Lower lobe of right lung (tissue), 2 donors: ENCODE measurements at regions not wholly inside any gene's neighbourhood (a gene's known extent, or its start where the extent isn't known, plus 50 kb on each side); places are given as distances from the start of the nearest gene placed in this dataset.

Experiments used
- ATAC-seq, 2 donors: fragments of 200-7000 bp; cut with Tn5 transposase; one replicate each; pipeline ENCODE4 v1.9.1; 2020 to 2022; ENCODE audit warnings: mild to moderate bottlenecking in 2 of 2, moderate library complexity in 2 of 2
- DNase-seq: peaks from one replicate; pipeline ENCODE4 v3.0.0-alpha.2; 2020
- H3K27ac ChIP-seq: fragments of 200-600 bp; one replicate; pipeline ENCODE4 v1.8.0; 2022
- H3K27me3 ChIP-seq: fragments of 200-600 bp; one replicate; pipeline ENCODE4 v1.8.0; 2022; ENCODE audit warnings: low read depth
- H3K36me3 ChIP-seq: fragments of 200-600 bp; one replicate; pipeline ENCODE4 v1.8.0; 2022; ENCODE audit warnings: mild to moderate bottlenecking
- H3K4me1 ChIP-seq: fragments of 200-600 bp; one replicate; pipeline ENCODE4 v1.8.0; 2022
- H3K4me3 ChIP-seq: fragments of 200-600 bp; one replicate; pipeline ENCODE4 v1.8.0; 2022; ENCODE audit warnings: mild to moderate bottlenecking
- H3K9me3 ChIP-seq: fragments of 200-600 bp; one replicate; pipeline ENCODE4 v1.8.0; 2022
- CTCF ChIP-seq: fragments of 200-600 bp; IDR thresholded peaks from one replicate; pipeline ENCODE4 v1.8.0; 2022; ENCODE audit warnings: antibody characterized with exemption, mild to moderate bottlenecking
- intact Hi-C: fragments of 100-400 bp; cut with DNase I; formaldehyde crosslinking; loops from one replicate; pipeline ENCODE4 v1.11.0; 2022
- donor health status: DM: no; HTN: yes; CAD: no; lungs with severe emphysema.

DNA sequence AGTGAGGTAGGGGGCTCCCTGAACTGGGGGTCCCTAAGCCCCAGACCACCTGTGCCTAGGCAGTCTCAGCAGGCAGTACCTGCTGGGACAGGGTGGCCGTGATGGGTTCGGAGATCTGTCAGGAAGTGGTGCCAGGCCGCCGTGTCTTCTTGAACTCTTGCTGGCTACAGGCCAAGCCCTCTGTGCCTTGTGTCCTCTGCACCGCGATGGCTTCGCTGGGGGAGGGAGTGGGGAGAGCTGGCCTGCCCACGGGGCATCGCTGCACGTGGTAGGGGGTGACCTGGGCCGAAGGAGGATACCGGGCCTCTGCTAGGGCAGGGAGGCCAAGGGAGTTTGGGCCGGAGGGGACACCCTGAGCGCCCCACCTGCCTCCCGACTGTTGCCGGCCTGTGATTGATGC is 96.7 kb upstream of the NKX1-1 start:
- Histone ChIP-seq H3K27me3 (peaks cover 22% of the 10 kb centered on the region), H3K4me1 (no peaks in the 10 kb centered on the region)
- ATAC-seq, result no peak

GRCh38 chr4:1502501-1502886 is 96.3 kb upstream of the NKX1-1 start:
- no peak overlapping the region for H3K27ac ChIP-seq
- no peaks in the 10 kb centered on the region for H3K36me3 ChIP-seq
- H3K4me3 ChIP-seq, result no peak overlapping the region
- no peak for ATAC-seq
- H3K4me1 ChIP-seq, result no peaks in the 10 kb centered on the region
- DNase-seq, result peak; percentile 42
- H3K9me3 ChIP-seq, result no peaks in the 10 kb centered on the region
- intact Hi-C loops, result no loop called here
- peaks cover 20% of the 10 kb centered on the region for H3K27me3 ChIP-seq
- no peak for TF ChIP-seq CTCF

More for the DNA sequence above, 96.7 kb upstream of the NKX1-1 start:
- DNase-seq, result peak; percentile 39
- no peak overlapping the region for H3K4me3 ChIP-seq
- H3K36me3 ChIP-seq, result no peaks in the 10 kb centered on the region
- no peaks in the 10 kb centered on the region for H3K9me3 ChIP-seq
- intact Hi-C loops, result no loop called here
- H3K27ac ChIP-seq, result no peak overlapping the region
- TF ChIP-seq CTCF, result no peak

DNA sequence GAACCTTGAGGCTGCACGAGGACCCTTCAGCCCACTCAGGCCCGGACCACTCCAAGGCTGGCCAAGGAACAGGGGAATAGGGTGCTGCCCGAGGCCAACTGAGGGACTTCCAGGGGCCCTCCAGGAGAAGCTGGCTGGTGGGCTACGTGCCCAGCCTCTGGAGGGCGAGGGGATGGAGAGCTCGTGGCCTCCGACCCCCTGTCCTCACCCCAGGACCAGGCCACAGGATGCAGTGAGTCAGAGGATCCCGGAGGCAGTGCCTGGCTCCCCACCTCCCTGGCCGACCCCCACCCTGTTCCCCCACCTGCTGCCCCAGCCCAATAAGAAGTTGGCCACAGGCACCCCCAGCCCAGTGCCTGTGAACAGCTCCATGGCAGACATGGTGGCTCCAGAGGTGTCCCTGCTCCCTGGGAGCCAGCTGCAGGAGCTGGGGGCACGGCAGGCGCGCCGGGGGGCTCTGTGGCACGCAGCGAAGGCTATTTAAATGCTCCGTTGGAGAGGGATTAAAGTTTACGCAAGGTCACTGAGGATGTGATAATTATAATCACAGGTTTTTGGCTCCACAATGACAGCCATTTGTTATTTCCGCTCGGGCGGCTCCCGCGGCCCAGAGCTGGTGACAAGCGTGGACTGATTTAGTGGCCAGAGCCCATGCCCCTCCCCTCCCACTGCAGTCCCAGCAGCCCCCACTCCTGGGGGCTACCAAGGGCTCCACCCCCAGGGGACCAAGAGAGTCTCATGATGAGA is 95.7 kb upstream of the NKX1-1 start:
- Histone ChIP-seq H3K36me3 (no peaks in the 10 kb centered on the region), H3K27me3 (peaks cover 20% of the 10 kb centered on the region), H3K4me1 (no peaks in the 10 kb centered on the region), H3K9me3 (no peaks in the 10 kb centered on the region), H3K27ac (no peak overlapping the region), H3K4me3 (no peak overlapping the region)
- ATAC-seq, result no peak
- TF ChIP-seq CTCF, result no peak
- intact Hi-C loops, result no loop called here
- DNase-seq, result peak; percentile 22

DNA sequence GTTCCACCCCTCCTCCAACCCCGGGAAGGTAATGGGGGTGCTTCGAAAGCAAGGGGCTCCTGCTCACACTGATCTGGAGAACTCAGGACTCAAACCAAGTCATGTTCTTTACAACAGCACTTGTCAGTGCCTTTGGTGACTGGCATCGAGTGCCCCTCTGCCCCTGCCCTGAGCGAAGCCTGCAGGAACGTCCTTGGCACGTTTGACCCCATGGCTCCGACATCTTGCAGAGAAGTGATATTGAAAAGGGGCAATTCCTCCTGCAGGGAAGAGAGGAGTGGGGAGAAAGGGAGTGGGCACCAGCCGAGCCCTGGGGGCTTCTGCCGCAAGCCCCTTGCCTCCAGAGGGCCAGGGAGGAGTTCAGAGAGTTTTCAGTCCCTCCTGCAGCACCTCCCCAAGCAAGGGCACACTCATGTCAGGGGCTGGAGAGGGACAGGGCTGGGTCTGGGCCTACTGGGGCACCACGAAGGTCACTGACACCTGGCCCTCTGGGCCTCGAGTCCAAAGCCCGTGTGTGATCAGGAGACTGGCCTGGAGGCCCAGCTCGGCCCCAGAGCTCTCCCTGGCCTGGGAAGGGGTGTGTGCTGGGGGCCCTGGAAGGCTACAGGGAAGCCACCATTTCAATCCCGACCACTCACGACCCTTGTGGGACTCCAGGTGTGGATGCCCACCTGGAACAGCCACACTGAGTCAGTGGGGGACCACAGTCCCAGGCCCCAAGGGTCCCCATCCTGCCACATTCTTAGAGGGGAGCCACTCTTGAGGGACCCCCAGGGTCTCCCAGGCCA is 94.9 kb upstream of the NKX1-1 start:
- Histone ChIP-seq H3K27me3 (peaks cover 20% of the 10 kb centered on the region), H3K36me3 (no peaks in the 10 kb centered on the region), H3K4me1 (no peaks in the 10 kb centered on the region), H3K27ac (no peak overlapping the region), H3K4me3 (no peak overlapping the region), H3K9me3 (no peaks in the 10 kb centered on the region)
- DNase-seq (peak; percentile 14), ATAC-seq (no peak)
- intact Hi-C loops, result no loop called here
- TF ChIP-seq CTCF, result no peak

- H3K27ac ChIP-seq, result no peak overlapping the region
- TF ChIP-seq CTCF, result no peak
- peaks cover 16% of the 10 kb centered on the region for H3K27me3 ChIP-seq
- ATAC-seq (no peak), DNase-seq (peak; percentile 25)
- no peaks in the 10 kb centered on the region for H3K36me3 ChIP-seq
- intact Hi-C loops, result no loop called here
- H3K4me3 ChIP-seq, result no peak overlapping the region
- no peaks in the 10 kb centered on the region for H3K9me3 ChIP-seq
- no peaks in the 10 kb centered on the region for H3K4me1 ChIP-seq
These were observed 94.2 kb upstream of the NKX1-1 start for GRCh38 chr4:1500231-1500965.
